ENCODE measurements at regions not wholly inside any gene's neighbourhood (a gene's known extent, or its start where the extent isn't known, plus 50 kb on each side); places are given as distances from the start of the nearest gene placed in this dataset.

GRCh38 chr1:234775477-234776246 lies 165.7 kb upstream of the IRF2BP2 start (continued):
- TF ChIP-seq ZFHX2 (tag by site-specific recombination; conservative IDR thresholded peaks at IDR 0.05): no peak
- TF ChIP-seq KLF17 (tag by site-specific recombination; IDR thresholded peaks at IDR 0.05): no peak
- TF ChIP-seq ZNF658 (tag by site-specific recombination; IDR thresholded peaks at IDR 0.05): no peak
- no peak for TF ChIP-seq ZSCAN23 (tag by site-specific recombination; IDR thresholded peaks at IDR 0.05)
- TF ChIP-seq MZF1 (tag by site-specific recombination; IDR thresholded peaks at IDR 0.05; ENCODE audit: borderline replicate concordance): no peak
- TF ChIP-seq ZSCAN16 (tag by site-specific recombination; IDR thresholded peaks at IDR 0.05): peak; percentile 93
- TF ChIP-seq ZBTB48 (tag by site-specific recombination; IDR thresholded peaks at IDR 0.05): no peak
- no peak for TF ChIP-seq SP3 (tag by site-specific recombination; IDR thresholded peaks at IDR 0.05)
- TF ChIP-seq MYNN (tag by site-specific recombination; IDR thresholded peaks at IDR 0.05; ENCODE audit: borderline replicate concordance): no peak
- no peak for TF ChIP-seq SCRT2 (tag by site-specific recombination; IDR thresholded peaks at IDR 0.05)

- POLR2A ChIA-PET: no interaction called here
- Histone ChIP-seq H3K36me3 (ENCODE audit: control insufficient read depth in 2 of 2, insufficient read depth in 1 of 2, low read length in 2 of 2) (no peaks in the 10 kb centered on the region), H3K27ac (ENCODE audit: extremely low read depth, low read depth, low read length) (no peak overlapping the region), H3K4me1 (ENCODE audit: control insufficient read depth, insufficient read depth, low read length) (peaks cover 7% of the 10 kb centered on the region), H3K9me3 (ENCODE audit: control insufficient read depth, insufficient read depth, low read depth, low read length) (no peaks in the 10 kb centered on the region), H3K4me3 (ENCODE audit: low read depth, low read length) (no peak overlapping the region)
- CTCF ChIA-PET: interaction anchor here (1.1 to 1.3 kb wide), 2 partner anchors 163 to 288 kb away, joined by 3 read pairs; no protein-coding TSS in a partner anchor
- TF ChIP-seq ZSCAN23 (tag by site-specific recombination; IDR thresholded peaks at IDR 0.05): no peak
- TF ChIP-seq ZNF76 (tag by site-specific recombination; IDR thresholded peaks at IDR 0.05; ENCODE audit: borderline replicate concordance, low read depth): no peak
- TF ChIP-seq ZNF658 (tag by site-specific recombination; IDR thresholded peaks at IDR 0.05): no peak
- TF ChIP-seq SETDB1 (IDR thresholded peaks at IDR 0.05; ENCODE audit: insufficient read length, low read length): no peak
- TF ChIP-seq ZNF24 (tag by site-specific recombination; IDR thresholded peaks at IDR 0.05): no peak
- no peak for TF ChIP-seq ZNF610 (tag by site-specific recombination; IDR thresholded peaks at IDR 0.05; ENCODE audit: borderline replicate concordance)
- no peak for TF ChIP-seq ZNF530 (tag by site-specific recombination; IDR thresholded peaks at IDR 0.05; ENCODE audit: low read depth)
- no peak for TF ChIP-seq ZNF2 (tag by site-specific recombination; IDR thresholded peaks at IDR 0.05)
- TF ChIP-seq ZNF621 (tag by site-specific recombination; IDR thresholded peaks at IDR 0.05): no peak
- TF ChIP-seq ZNF404 (tag by site-specific recombination; IDR thresholded peaks at IDR 0.05): no peak
- no peak for TF ChIP-seq ZSCAN30 (tag by site-specific recombination; IDR thresholded peaks at IDR 0.05)
- TF ChIP-seq ZNF513 (tag by site-specific recombination; IDR thresholded peaks at IDR 0.05): no peak
- no peak for TF ChIP-seq ZFP3 (tag by site-specific recombination; IDR thresholded peaks at IDR 0.05; ENCODE audit: low read depth)
- no peak for TF ChIP-seq ZNF580 (tag by site-specific recombination; IDR thresholded peaks at IDR 0.05)
- TF ChIP-seq ZNF600 (tag by site-specific recombination; IDR thresholded peaks at IDR 0.05): no peak
- TF ChIP-seq ZSCAN16 (tag by site-specific recombination; IDR thresholded peaks at IDR 0.05): no peak
- TF ChIP-seq ZNF350 (tag by site-specific recombination; IDR thresholded peaks at IDR 0.05): no peak
- TF ChIP-seq ZNF529 (tag by site-specific recombination; IDR thresholded peaks at IDR 0.05; ENCODE audit: insufficient replicate concordance): no peak
- TF ChIP-seq ELK4 (IDR thresholded peaks at IDR 0.05; ENCODE audit: borderline replicate concordance, low read depth, low read length): no peak
- no peak for TF ChIP-seq ZNF555 (tag by site-specific recombination; conservative IDR thresholded peaks at IDR 0.05)
Measured at GRCh38 chr1:234774971-234775370, 165.0 kb upstream of the IRF2BP2 start.

Data from HEK293 (cell line).